Upper lobe of left lung (tissue), 4 donors: ENCODE measurements at regions not wholly inside any gene's neighbourhood (a gene's known extent, or its start where the extent isn't known, plus 50 kb on each side); places are given as distances from the start of the nearest gene placed in this dataset.

Source experiments
- CTCF ChIP-seq, 6 experiments: fragments of 450-650 bp in 4 of 6; fragments of 200-600 bp in 2 of 6; sonication (generic) in 2 of 6; IDR thresholded peaks; one replicate each; pipeline ENCODE4 v1.5.1; 2016 to 2019; ENCODE audit warnings: antibody characterized with exemption in 6 of 6
- EP300 ChIP-seq, 4 donors: sonication (generic); formaldehyde crosslinking; IDR thresholded peaks; one replicate each; pipeline ENCODE4 v1.5.1; 2017; ENCODE audit warnings: antibody characterized with exemption in 4 of 4, control low read depth in 2 of 4
- POLR2A ChIP-seq, 4 donors: fragments of 450-650 bp; IDR thresholded peaks; one replicate each; pipeline ENCODE4 v1.5.1; 2016 to 2017; ENCODE audit warnings: antibody characterized with exemption in 4 of 4, mild to moderate bottlenecking in 2 of 4
- POLR2AphosphoS5 ChIP-seq, 2 donors: sonication (generic); formaldehyde crosslinking; IDR thresholded peaks; one replicate each; pipeline ENCODE4 v1.5.1; 2017; ENCODE audit warnings: antibody characterized with exemption in 2 of 2

GRCh38 chr4:55002431-55002830 lies 123.0 kb downstream of the KDR start:
- TF ChIP-seq POLR2A (IDR thresholded peaks at IDR 0.05) (no peak), EP300 (IDR thresholded peaks at IDR 0.05) (no peak), CTCF (IDR thresholded peaks at IDR 0.05) (no peak), POLR2AphosphoS5 (IDR thresholded peaks at IDR 0.05) (no peak)
